ENCODE measurements at regions not wholly inside any gene's neighbourhood (a gene's known extent, or its start where the extent isn't known, plus 50 kb on each side); places are given as distances from the start of the nearest gene placed in this dataset.

DNA sequence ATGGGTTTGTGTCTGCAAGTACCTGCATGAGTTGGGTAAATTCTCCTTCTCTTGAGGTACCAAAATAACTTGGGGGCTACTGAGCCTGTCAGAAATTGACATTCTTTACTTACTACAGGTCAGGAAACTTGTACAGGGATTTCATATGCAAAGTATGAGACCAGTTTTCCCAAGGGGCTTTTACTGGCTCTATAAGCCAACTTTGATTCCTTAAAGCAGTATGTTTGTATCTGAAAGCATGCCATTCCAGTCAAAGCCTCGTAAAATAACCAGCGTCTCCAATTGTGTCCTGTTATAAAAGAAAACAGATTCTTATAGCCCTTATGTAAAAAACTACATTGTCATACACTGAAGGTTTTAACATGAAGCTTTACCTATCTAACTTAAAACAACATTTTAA lies 90.2 kb downstream of the ZNF467 start:
- TF ChIP-seq, protein P1, sequence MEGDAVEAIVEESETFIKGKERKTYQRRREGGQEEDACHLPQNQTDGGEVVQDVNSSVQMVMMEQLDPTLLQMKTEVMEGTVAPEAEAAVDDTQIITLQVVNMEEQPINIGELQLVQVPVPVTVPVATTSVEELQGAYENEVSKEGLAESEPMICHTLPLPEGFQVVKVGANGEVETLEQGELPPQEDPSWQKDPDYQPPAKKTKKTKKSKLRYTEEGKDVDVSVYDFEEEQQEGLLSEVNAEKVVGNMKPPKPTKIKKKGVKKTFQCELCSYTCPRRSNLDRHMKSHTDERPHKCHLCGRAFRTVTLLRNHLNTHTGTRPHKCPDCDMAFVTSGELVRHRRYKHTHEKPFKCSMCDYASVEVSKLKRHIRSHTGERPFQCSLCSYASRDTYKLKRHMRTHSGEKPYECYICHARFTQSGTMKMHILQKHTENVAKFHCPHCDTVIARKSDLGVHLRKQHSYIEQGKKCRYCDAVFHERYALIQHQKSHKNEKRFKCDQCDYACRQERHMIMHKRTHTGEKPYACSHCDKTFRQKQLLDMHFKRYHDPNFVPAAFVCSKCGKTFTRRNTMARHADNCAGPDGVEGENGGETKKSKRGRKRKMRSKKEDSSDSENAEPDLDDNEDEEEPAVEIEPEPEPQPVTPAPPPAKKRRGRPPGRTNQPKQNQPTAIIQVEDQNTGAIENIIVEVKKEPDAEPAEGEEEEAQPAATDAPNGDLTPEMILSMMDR (IDR thresholded peaks at IDR 0.05; ENCODE audit: low read depth, low read length, missing input control), result no peak
- TF ChIP-seq, protein P2, sequence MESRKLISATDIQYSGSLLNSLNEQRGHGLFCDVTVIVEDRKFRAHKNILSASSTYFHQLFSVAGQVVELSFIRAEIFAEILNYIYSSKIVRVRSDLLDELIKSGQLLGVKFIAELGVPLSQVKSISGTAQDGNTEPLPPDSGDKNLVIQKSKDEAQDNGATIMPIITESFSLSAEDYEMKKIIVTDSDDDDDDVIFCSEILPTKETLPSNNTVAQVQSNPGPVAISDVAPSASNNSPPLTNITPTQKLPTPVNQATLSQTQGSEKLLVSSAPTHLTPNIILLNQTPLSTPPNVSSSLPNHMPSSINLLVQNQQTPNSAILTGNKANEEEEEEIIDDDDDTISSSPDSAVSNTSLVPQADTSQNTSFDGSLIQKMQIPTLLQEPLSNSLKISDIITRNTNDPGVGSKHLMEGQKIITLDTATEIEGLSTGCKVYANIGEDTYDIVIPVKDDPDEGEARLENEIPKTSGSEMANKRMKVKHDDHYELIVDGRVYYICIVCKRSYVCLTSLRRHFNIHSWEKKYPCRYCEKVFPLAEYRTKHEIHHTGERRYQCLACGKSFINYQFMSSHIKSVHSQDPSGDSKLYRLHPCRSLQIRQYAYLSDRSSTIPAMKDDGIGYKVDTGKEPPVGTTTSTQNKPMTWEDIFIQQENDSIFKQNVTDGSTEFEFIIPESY (IDR thresholded peaks at IDR 0.05), result no peak
- no peak for TF ChIP-seq EGR1 (IDR thresholded peaks at IDR 0.05; ENCODE audit: low read depth in 2 of 2)
- no peak for TF ChIP-seq SP1 (IDR thresholded peaks at IDR 0.05)
